ENCODE measurements at regions not wholly inside any gene's neighbourhood (a gene's known extent, or its start where the extent isn't known, plus 50 kb on each side); places are given as distances from the start of the nearest gene placed in this dataset.

DNA sequence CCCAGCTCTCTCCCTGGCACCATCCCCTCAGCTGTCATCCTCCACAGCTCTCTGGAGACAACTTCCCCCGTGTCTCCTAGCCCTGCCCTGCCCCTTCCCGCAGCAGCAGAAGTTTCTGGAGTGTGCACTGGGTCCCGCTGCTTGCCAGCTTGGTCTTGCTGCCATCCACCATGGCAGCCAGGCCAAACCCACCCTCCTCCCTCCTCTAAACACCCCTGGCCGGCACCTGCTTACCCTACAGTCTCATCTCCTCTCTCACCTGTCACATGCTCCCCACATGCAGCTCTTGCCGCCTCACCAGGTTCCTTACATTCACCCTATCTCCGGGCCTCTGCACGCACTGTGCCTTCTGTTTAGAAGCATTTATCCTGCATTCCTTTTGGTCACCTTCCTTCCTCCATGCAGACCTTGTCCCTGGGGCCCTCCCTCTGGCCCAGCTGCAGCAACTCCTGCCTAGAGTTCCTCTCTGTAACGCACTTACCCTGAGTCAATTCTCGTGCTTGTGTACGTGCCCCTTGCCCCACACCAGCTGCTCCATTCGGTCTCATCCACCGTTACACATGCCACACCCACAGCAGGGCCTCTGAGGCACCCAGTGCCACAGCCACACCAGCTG, 93.9 kb upstream of the RET start:
- H3K9me1 ChIP-seq (ENCODE audit: insufficient read depth, low read length): no peaks in the 10 kb centered on the region
- no peak overlapping the region for H2AK9ac ChIP-seq (replicated peaks; ENCODE audit: low read depth, low read length, poor library complexity)
- 59% methylated on average over 6 of the region's 12 CpGs; no CpG with 5 or more reads in 1 of the 2 experiments for WGBS, 2 experiments (ENCODE audit: extremely low coverage in 2 of 2, insufficient read length in 1 of 2)
- intact Hi-C loops (cut with micrococcal nuclease): no loop called here
- no peak overlapping the region for H2BK120ac ChIP-seq (ENCODE audit: low read depth, low read length)
- no peak overlapping the region for H2AK5ac ChIP-seq (ENCODE audit: low read depth, low read length)
- H3K27ac ChIP-seq (ENCODE audit: insufficient read depth, low read length): no peak overlapping the region
- no peak overlapping the region for H4K91ac ChIP-seq (ENCODE audit: insufficient read depth, low read depth, low read length)
- no peak overlapping the region for H3K4ac ChIP-seq (ENCODE audit: low read depth, low read length)
- ATAC-seq (ENCODE audit: low read depth) (no peak), DNase-seq (no peak)
- no peaks in the 10 kb centered on the region for H3K27me3 ChIP-seq (ENCODE audit: control insufficient read depth, insufficient read depth, low read length)
- ChIA-PET POLR2A (ENCODE audit: unreplicated experiment) (interaction anchor here (0.6 kb wide), 1 partner anchor 128 kb away, joined by 3 read pairs; no protein-coding TSS in a partner anchor), CTCF (no interaction called here)
- H3K4me3 ChIP-seq (ENCODE audit: insufficient read depth, low read depth, low read length): no peak overlapping the region
- TF ChIP-seq CHD1 (IDR thresholded peaks at IDR 0.05; ENCODE audit: low read depth, low read length) (no peak), POLR2A (IDR thresholded peaks at IDR 0.05; ENCODE audit: low read depth, low read length) (no peak), FOS (IDR thresholded peaks at IDR 0.05; ENCODE audit: low read depth, low read length) (no peak), RCOR1 (IDR thresholded peaks at IDR 0.05; ENCODE audit: insufficient replicate concordance, low read length) (no peak), CEBPB (IDR thresholded peaks at IDR 0.05; ENCODE audit: low read depth, low read length) (no peak), MAZ (IDR thresholded peaks at IDR 0.05; ENCODE audit: borderline replicate concordance, low read depth, low read length) (no peak), MXI1 (IDR thresholded peaks at IDR 0.05; ENCODE audit: borderline replicate concordance, low read depth, low read length) (no peak), MAFK (IDR thresholded peaks at IDR 0.05; ENCODE audit: low read depth, low read length) (no peak), RAD21 (IDR thresholded peaks at IDR 0.05; ENCODE audit: low read length) (no peak), NFE2L2 (IDR thresholded peaks at IDR 0.05; ENCODE audit: low read depth, low read length) (no peak), SMC3 (IDR thresholded peaks at IDR 0.05; ENCODE audit: low read depth, low read length) (no peak), BHLHE40 (IDR thresholded peaks at IDR 0.05; ENCODE audit: low read depth, low read length) (no peak), RFX5 (IDR thresholded peaks at IDR 0.05; ENCODE audit: low read depth, low read length) (no peak)
- TF ChIP-seq, protein P1, sequence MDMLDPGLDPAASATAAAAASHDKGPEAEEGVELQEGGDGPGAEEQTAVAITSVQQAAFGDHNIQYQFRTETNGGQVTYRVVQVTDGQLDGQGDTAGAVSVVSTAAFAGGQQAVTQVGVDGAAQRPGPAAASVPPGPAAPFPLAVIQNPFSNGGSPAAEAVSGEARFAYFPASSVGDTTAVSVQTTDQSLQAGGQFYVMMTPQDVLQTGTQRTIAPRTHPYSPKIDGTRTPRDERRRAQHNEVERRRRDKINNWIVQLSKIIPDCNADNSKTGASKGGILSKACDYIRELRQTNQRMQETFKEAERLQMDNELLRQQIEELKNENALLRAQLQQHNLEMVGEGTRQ (IDR thresholded peaks at IDR 0.05; ENCODE audit: low read depth, low read length): no peak
- TF ChIP-seq, protein P2, sequence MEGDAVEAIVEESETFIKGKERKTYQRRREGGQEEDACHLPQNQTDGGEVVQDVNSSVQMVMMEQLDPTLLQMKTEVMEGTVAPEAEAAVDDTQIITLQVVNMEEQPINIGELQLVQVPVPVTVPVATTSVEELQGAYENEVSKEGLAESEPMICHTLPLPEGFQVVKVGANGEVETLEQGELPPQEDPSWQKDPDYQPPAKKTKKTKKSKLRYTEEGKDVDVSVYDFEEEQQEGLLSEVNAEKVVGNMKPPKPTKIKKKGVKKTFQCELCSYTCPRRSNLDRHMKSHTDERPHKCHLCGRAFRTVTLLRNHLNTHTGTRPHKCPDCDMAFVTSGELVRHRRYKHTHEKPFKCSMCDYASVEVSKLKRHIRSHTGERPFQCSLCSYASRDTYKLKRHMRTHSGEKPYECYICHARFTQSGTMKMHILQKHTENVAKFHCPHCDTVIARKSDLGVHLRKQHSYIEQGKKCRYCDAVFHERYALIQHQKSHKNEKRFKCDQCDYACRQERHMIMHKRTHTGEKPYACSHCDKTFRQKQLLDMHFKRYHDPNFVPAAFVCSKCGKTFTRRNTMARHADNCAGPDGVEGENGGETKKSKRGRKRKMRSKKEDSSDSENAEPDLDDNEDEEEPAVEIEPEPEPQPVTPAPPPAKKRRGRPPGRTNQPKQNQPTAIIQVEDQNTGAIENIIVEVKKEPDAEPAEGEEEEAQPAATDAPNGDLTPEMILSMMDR (conservative IDR thresholded peaks at IDR 0.05; ENCODE audit: low read depth, low read length): no peak
- TF ChIP-seq, protein P3, sequence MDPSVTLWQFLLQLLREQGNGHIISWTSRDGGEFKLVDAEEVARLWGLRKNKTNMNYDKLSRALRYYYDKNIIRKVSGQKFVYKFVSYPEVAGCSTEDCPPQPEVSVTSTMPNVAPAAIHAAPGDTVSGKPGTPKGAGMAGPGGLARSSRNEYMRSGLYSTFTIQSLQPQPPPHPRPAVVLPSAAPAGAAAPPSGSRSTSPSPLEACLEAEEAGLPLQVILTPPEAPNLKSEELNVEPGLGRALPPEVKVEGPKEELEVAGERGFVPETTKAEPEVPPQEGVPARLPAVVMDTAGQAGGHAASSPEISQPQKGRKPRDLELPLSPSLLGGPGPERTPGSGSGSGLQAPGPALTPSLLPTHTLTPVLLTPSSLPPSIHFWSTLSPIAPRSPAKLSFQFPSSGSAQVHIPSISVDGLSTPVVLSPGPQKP (IDR thresholded peaks at IDR 0.05; ENCODE audit: borderline replicate concordance, low read depth, low read length): no peak
- no peak overlapping the region for H3K18ac ChIP-seq (ENCODE audit: low read depth, low read length)
- no peaks in the 10 kb centered on the region for H3K9me3 ChIP-seq (ENCODE audit: control insufficient read depth, insufficient read depth, low read length)
- H3K79me1 ChIP-seq (ENCODE audit: low read depth in 1 of 2, low read length in 2 of 2): no peaks in the 10 kb centered on the region
- no peaks in the 10 kb centered on the region for H3K4me1 ChIP-seq (ENCODE audit: control insufficient read depth, insufficient read depth, low read length)
- H2BK15ac ChIP-seq (ENCODE audit: low read depth, low read length): no peak overlapping the region
- H2BK20ac ChIP-seq (ENCODE audit: low read depth, low read length): no peak overlapping the region
- no peak overlapping the region for H3K23ac ChIP-seq (ENCODE audit: low read depth, low read length)
- H2BK5ac ChIP-seq (ENCODE audit: low read depth, low read length, poor library complexity, severe bottlenecking): no peak overlapping the region
- H4K20me1 ChIP-seq (ENCODE audit: insufficient read depth, low read length): no peaks in the 10 kb centered on the region
- H3K56ac ChIP-seq (ENCODE audit: extremely low read depth, insufficient read depth, low read length): no peak overlapping the region
- H4K8ac ChIP-seq (ENCODE audit: low read depth in 2 of 2, low read length in 2 of 2): no peak overlapping the region
- in situ Hi-C loops (cut with MboI; ENCODE audit: low sequenced_read_pairs): no loop called here
- H3K36me3 ChIP-seq (ENCODE audit: control insufficient read depth, insufficient read depth, low read length): no peaks in the 10 kb centered on the region
- H3K4me2 ChIP-seq (ENCODE audit: low read depth, low read length): no peak overlapping the region
- H2AFZ ChIP-seq (replicated peaks; ENCODE audit: low read length, poor library complexity): peak overlapping the region; percentile 43
- no peak overlapping the region for H3K14ac ChIP-seq (replicated peaks; ENCODE audit: low read depth, low read length)
- dilution Hi-C loops (cut with HindIII; ENCODE audit: low sequenced_read_pairs, unreplicated experiment): no loop called here
- BruUV-seq (replicated peaks): no TSS peak
- H4K5ac ChIP-seq (ENCODE audit: low read depth, low read length): no peak overlapping the region
- no peak overlapping the region for H3K9ac ChIP-seq (ENCODE audit: low read depth, low read length)

Data from IMR-90 (cell line).